ENCODE measurements at regions not wholly inside any gene's neighbourhood (a gene's known extent, or its start where the extent isn't known, plus 50 kb on each side); places are given as distances from the start of the nearest gene placed in this dataset.

DNA sequence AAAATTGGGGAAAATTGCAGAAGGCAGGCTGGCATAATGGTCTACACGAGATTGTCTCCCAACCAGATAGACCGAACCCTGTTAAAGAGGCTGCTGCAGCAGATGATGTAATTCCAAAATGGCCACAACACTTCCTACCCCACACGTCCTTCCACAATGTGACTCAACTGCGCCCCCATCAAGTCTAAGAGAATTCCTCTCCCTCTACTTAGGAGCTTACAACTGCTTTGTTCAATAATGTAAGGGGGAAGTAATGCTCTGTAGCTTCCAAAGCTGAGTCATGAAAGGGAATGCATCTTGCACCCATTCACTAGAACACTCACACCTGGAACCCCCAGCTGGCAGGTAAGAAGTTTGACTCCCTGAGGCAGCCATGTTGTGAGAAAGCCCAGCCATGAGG, 117.8 kb upstream of the IRS2 start:
- POLR2A ChIA-PET: no interaction called here
- CTCF ChIA-PET: no interaction called here
- no peaks in the 10 kb centered on the region for H3K4me1 ChIP-seq (ENCODE audit: control extremely low read depth in 1 of 4, control insufficient read depth in 4 of 4, insufficient read depth in 4 of 4, low read length in 3 of 4)
- no peak for DNase-seq
- 0% methylated on average over 1 of the region's 4 CpGs for WGBS (ENCODE audit: insufficient coverage)
- no peak overlapping the region for H3K4me3 ChIP-seq (ENCODE audit: control insufficient read depth in 1 of 7, extremely low read depth in 1 of 7, insufficient read depth in 4 of 7, low read depth in 2 of 7, low read length in 6 of 7)
- H3K9me3 ChIP-seq (ENCODE audit: control extremely low read depth in 1 of 5, control insufficient read depth in 4 of 5, insufficient read depth in 2 of 5, low read depth in 1 of 5, low read length in 4 of 5): peaks cover 0 to 10% (median 3%) of the 10 kb centered on the region in 5 experiments
- H3K36me3 ChIP-seq (ENCODE audit: control insufficient read depth in 4 of 4, insufficient read depth in 4 of 4, low read length in 3 of 4): no peaks in the 10 kb centered on the region
- no peak overlapping the region for H3K27ac ChIP-seq (ENCODE audit: insufficient read depth in 1 of 2, low read depth in 1 of 2, low read length in 2 of 2, poor library complexity in 1 of 2, severe bottlenecking in 2 of 2)
- H3K27me3 ChIP-seq (replicated peaks in 2 of 5; ENCODE audit: control insufficient read depth in 4 of 5, insufficient read depth in 5 of 5, low read length in 4 of 5): peaks cover 0 to 11% (median 2%) of the 10 kb centered on the region in 5 experiments

DNA sequence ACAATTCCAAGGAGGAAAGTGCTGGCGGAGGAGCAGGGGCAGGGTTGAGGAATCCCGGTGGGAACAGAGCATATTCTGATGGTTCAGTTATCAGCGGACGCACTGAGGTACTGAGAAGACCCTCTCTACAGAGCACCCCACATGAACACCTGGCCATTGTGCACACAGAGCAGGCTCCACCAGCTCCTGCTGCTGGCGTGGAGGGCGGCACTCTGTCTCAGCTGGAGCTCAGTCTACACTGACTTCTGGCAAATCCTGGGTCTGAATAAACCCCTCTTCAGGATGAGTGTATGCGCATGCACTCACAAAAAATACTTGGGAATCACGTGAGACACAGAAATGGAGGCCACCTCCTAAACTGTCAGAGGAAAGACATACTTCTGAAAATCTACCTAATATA, 114.4 kb upstream of the IRS2 start:
- H3K9me3 ChIP-seq (ENCODE audit: control extremely low read depth in 1 of 5, control insufficient read depth in 4 of 5, insufficient read depth in 2 of 5, low read depth in 1 of 5, low read length in 4 of 5): no peaks in the 10 kb centered on the region
- ChIA-PET POLR2A (no interaction called here), CTCF (no interaction called here)
- H3K4me3 ChIP-seq (ENCODE audit: control insufficient read depth in 1 of 7, extremely low read depth in 1 of 7, insufficient read depth in 4 of 7, low read depth in 2 of 7, low read length in 6 of 7): no peak overlapping the region
- peaks cover 0 to 16% (median 4%) of the 10 kb centered on the region in 5 experiments for H3K27me3 ChIP-seq (replicated peaks in 2 of 5; ENCODE audit: control insufficient read depth in 4 of 5, insufficient read depth in 5 of 5, low read length in 4 of 5)
- H3K4me1 ChIP-seq (ENCODE audit: control extremely low read depth in 1 of 4, control insufficient read depth in 4 of 4, insufficient read depth in 4 of 4, low read length in 3 of 4): no peaks in the 10 kb centered on the region
- no peak for DNase-seq
- no peak overlapping the region for H3K27ac ChIP-seq (ENCODE audit: insufficient read depth in 1 of 2, low read depth in 1 of 2, low read length in 2 of 2, poor library complexity in 1 of 2, severe bottlenecking in 2 of 2)
- no peaks in the 10 kb centered on the region for H3K36me3 ChIP-seq (ENCODE audit: control insufficient read depth in 4 of 4, insufficient read depth in 4 of 4, low read length in 3 of 4)
- 88% methylated on average over 5 of the region's 8 CpGs for WGBS (ENCODE audit: insufficient coverage)

DNA sequence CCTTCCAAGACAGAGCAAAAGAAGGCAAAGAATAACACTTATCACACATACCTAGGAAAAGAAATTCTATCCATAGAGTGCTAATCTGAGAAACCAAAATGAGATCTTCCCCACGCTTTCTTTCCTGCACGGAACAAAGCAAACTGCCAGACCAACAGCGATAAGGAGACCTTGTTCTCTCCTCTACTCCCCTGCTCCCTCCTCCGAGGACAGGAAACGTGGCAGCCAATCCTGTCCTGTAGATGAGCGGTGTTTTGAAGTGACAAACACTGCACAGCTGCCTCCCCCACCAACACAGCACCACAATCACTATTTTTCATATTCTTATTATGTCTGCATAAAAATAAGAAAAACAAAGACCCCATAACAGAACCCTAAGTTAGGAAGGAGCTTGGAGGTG, 113.9 kb upstream of the IRS2 start:
- WGBS (ENCODE audit: insufficient coverage): 90% methylated on average over 3 of the region's 6 CpGs
- H3K4me3 ChIP-seq (ENCODE audit: control insufficient read depth in 1 of 7, extremely low read depth in 1 of 7, insufficient read depth in 4 of 7, low read depth in 2 of 7, low read length in 6 of 7): no peak overlapping the region
- H3K9me3 ChIP-seq (ENCODE audit: control extremely low read depth in 1 of 5, control insufficient read depth in 4 of 5, insufficient read depth in 2 of 5, low read depth in 1 of 5, low read length in 4 of 5): no peaks in the 10 kb centered on the region

DNA sequence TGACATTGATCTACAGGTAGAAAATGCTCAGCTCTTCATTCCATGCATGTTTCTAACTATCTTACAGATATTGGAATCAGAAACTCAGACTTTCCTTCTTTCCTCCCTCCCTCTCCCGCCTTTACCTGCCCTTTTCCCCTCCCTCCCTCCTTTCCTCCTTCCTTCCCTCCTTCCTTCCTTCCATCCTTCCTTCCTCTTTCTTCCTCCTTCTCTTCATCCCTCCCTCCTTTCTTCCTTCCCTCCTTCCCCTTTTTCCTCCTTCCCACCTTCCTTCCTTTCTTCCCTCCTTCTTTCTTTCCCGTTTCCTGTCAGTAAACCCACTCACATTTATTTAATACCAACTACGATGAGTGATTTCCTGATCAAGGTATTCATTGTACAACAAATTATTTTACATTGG, 113.4 kb upstream of the IRS2 start:
- Histone ChIP-seq H3K4me1 (ENCODE audit: control extremely low read depth in 1 of 4, control insufficient read depth in 4 of 4, insufficient read depth in 4 of 4, low read length in 3 of 4) (no peaks in the 10 kb centered on the region), H3K36me3 (ENCODE audit: control insufficient read depth in 4 of 4, insufficient read depth in 4 of 4, low read length in 3 of 4) (no peaks in the 10 kb centered on the region), H3K27me3 (replicated peaks in 2 of 5; ENCODE audit: control insufficient read depth in 4 of 5, insufficient read depth in 5 of 5, low read length in 4 of 5) (peaks cover 0 to 16% (median 4%) of the 10 kb centered on the region in 5 experiments), H3K27ac (ENCODE audit: insufficient read depth in 1 of 2, low read depth in 1 of 2, low read length in 2 of 2, poor library complexity in 1 of 2, severe bottlenecking in 2 of 2) (no peak overlapping the region), H3K9me3 (ENCODE audit: control extremely low read depth in 1 of 5, control insufficient read depth in 4 of 5, insufficient read depth in 2 of 5, low read depth in 1 of 5, low read length in 4 of 5) (no peaks in the 10 kb centered on the region), H3K4me3 (ENCODE audit: control insufficient read depth in 1 of 7, extremely low read depth in 1 of 7, insufficient read depth in 4 of 7, low read depth in 2 of 7, low read length in 6 of 7) (no peak overlapping the region)
- WGBS (ENCODE audit: insufficient coverage): no CpG with 5 or more reads among the region's 3 CpGs
- no peak for DNase-seq
- ChIA-PET POLR2A (no interaction called here), CTCF (no interaction called here)

More for the DNA sequence above, 113.9 kb upstream of the IRS2 start:
- no peaks in the 10 kb centered on the region for H3K36me3 ChIP-seq (ENCODE audit: control insufficient read depth in 4 of 4, insufficient read depth in 4 of 4, low read length in 3 of 4)
- H3K27ac ChIP-seq (ENCODE audit: insufficient read depth in 1 of 2, low read depth in 1 of 2, low read length in 2 of 2, poor library complexity in 1 of 2, severe bottlenecking in 2 of 2): no peak overlapping the region
- POLR2A ChIA-PET: no interaction called here
- H3K4me1 ChIP-seq (ENCODE audit: control extremely low read depth in 1 of 4, control insufficient read depth in 4 of 4, insufficient read depth in 4 of 4, low read length in 3 of 4): no peaks in the 10 kb centered on the region
- no peak for DNase-seq
- peaks cover 0 to 16% (median 4%) of the 10 kb centered on the region in 5 experiments for H3K27me3 ChIP-seq (replicated peaks in 2 of 5; ENCODE audit: control insufficient read depth in 4 of 5, insufficient read depth in 5 of 5, low read length in 4 of 5)
- CTCF ChIA-PET: no interaction called here

GRCh38 chr13:109899316-109899715, 112.9 kb upstream of the IRS2 start:
- CTCF ChIA-PET: no interaction called here
- POLR2A ChIA-PET: no interaction called here
- Histone ChIP-seq H3K27ac (ENCODE audit: insufficient read depth in 1 of 2, low read depth in 1 of 2, low read length in 2 of 2, poor library complexity in 1 of 2, severe bottlenecking in 2 of 2) (no peak overlapping the region), H3K36me3 (ENCODE audit: control insufficient read depth in 4 of 4, insufficient read depth in 4 of 4, low read length in 3 of 4) (no peaks in the 10 kb centered on the region), H3K27me3 (replicated peaks in 2 of 5; ENCODE audit: control insufficient read depth in 4 of 5, insufficient read depth in 5 of 5, low read length in 4 of 5) (peaks cover 0 to 16% (median 4%) of the 10 kb centered on the region in 5 experiments), H3K9me3 (ENCODE audit: control extremely low read depth in 1 of 5, control insufficient read depth in 4 of 5, insufficient read depth in 2 of 5, low read depth in 1 of 5, low read length in 4 of 5) (no peaks in the 10 kb centered on the region), H3K4me3 (ENCODE audit: control insufficient read depth in 1 of 7, extremely low read depth in 1 of 7, insufficient read depth in 4 of 7, low read depth in 2 of 7, low read length in 6 of 7) (no peak overlapping the region), H3K4me1 (ENCODE audit: control extremely low read depth in 1 of 4, control insufficient read depth in 4 of 4, insufficient read depth in 4 of 4, low read length in 3 of 4) (no peaks in the 10 kb centered on the region)
- no peak for DNase-seq
- WGBS (ENCODE audit: insufficient coverage): 100% methylated on average over 3 of the region's 3 CpGs

- POLR2A ChIA-PET: no interaction called here
- Histone ChIP-seq H3K4me1 (ENCODE audit: control extremely low read depth in 1 of 4, control insufficient read depth in 4 of 4, insufficient read depth in 4 of 4, low read length in 3 of 4) (no peaks in the 10 kb centered on the region), H3K36me3 (ENCODE audit: control insufficient read depth in 4 of 4, insufficient read depth in 4 of 4, low read length in 3 of 4) (no peaks in the 10 kb centered on the region), H3K4me3 (ENCODE audit: control insufficient read depth in 1 of 7, extremely low read depth in 1 of 7, insufficient read depth in 4 of 7, low read depth in 2 of 7, low read length in 6 of 7) (no peak overlapping the region), H3K27ac (ENCODE audit: insufficient read depth in 1 of 2, low read depth in 1 of 2, low read length in 2 of 2, poor library complexity in 1 of 2, severe bottlenecking in 2 of 2) (no peak overlapping the region), H3K27me3 (replicated peaks in 2 of 5; ENCODE audit: control insufficient read depth in 4 of 5, insufficient read depth in 5 of 5, low read length in 4 of 5) (peaks cover 0 to 19% (median 4%) of the 10 kb centered on the region in 5 experiments), H3K9me3 (ENCODE audit: control extremely low read depth in 1 of 5, control insufficient read depth in 4 of 5, insufficient read depth in 2 of 5, low read depth in 1 of 5, low read length in 4 of 5) (no peaks in the 10 kb centered on the region)
- CTCF ChIA-PET: no interaction called here
- WGBS (ENCODE audit: insufficient coverage): no CpG with 5 or more reads among the region's 5 CpGs
- no peak for DNase-seq
These were observed 111.7 kb upstream of the IRS2 start for GRCh38 chr13:109897988-109898624.

DNA sequence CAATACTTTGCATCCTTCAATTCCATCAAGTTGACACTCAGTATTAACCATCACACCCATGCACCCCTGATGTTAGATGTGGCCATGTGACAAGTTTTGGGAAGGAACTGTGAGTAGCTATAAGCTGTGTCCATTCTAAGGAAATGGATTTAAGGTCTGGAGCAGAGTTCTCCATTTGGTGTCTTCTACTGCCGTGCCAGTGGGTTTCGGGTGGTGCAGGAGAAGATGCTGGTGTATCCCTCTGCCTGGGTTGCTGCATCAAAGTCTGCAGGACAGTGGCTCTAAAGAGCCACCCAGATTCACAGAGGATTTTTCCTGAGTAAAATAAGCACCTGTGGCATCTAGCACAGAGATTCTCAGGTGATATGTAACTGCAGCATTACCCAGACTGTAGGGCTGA, 105.7 kb upstream of the IRS2 start:
- CTCF ChIA-PET: no interaction called here
- H3K4me1 ChIP-seq (ENCODE audit: control extremely low read depth in 1 of 4, control insufficient read depth in 4 of 4, insufficient read depth in 4 of 4, low read length in 3 of 4): no peaks in the 10 kb centered on the region
- no peak for DNase-seq
- peaks cover 0 to 11% (median 0%) of the 10 kb centered on the region in 5 experiments for H3K27me3 ChIP-seq (replicated peaks in 2 of 5; ENCODE audit: control insufficient read depth in 4 of 5, insufficient read depth in 5 of 5, low read length in 4 of 5)
- 96% methylated on average over 2 of the region's 2 CpGs for WGBS (ENCODE audit: insufficient coverage)
- POLR2A ChIA-PET: no interaction called here
- H3K36me3 ChIP-seq (ENCODE audit: control insufficient read depth in 4 of 4, insufficient read depth in 4 of 4, low read length in 3 of 4): no peaks in the 10 kb centered on the region
- no peak overlapping the region for H3K4me3 ChIP-seq (ENCODE audit: control insufficient read depth in 1 of 7, extremely low read depth in 1 of 7, insufficient read depth in 4 of 7, low read depth in 2 of 7, low read length in 6 of 7)
- no peak overlapping the region for H3K27ac ChIP-seq (ENCODE audit: insufficient read depth in 1 of 2, low read depth in 1 of 2, low read length in 2 of 2, poor library complexity in 1 of 2, severe bottlenecking in 2 of 2)
- H3K9me3 ChIP-seq (ENCODE audit: control extremely low read depth in 1 of 5, control insufficient read depth in 4 of 5, insufficient read depth in 2 of 5, low read depth in 1 of 5, low read length in 4 of 5): peaks cover 0 to 5% (median 0%) of the 10 kb centered on the region in 5 experiments
